H9 (cell line): ENCODE measurements at regions not wholly inside any gene's neighbourhood (a gene's known extent, or its start where the extent isn't known, plus 50 kb on each side); places are given as distances from the start of the nearest gene placed in this dataset.

Experiments used
- DNase-seq: peaks from one replicate; pipeline ENCODE4 v3.0.0-alpha.2; 2017
- H2AFZ ChIP-seq: one replicate; pipeline ENCODE4 v1.6.1; 2013; ENCODE audit warnings: mild to moderate bottlenecking, low read length, control low read depth, moderate library complexity
- H2AK5ac ChIP-seq: 2 replicates; pipeline ENCODE4 v1.6.1; 2013; ENCODE audit warnings: low read length, control low read depth, mixed read lengths; ENCODE audit not compliant: insufficient read length
- H2BK120ac ChIP-seq: one replicate; pipeline ENCODE4 v1.6.1; 2013; ENCODE audit warnings: low read depth, mild to moderate bottlenecking, low read length, control low read depth, inconsistent platforms; ENCODE audit not compliant: poor library complexity, severe bottlenecking
- H2BK12ac ChIP-seq: 2 replicates; pipeline ENCODE4 v1.6.1; 2013; ENCODE audit warnings: low read length, control low read depth, mixed read lengths, low read depth; ENCODE audit not compliant: insufficient read length
- H2BK15ac ChIP-seq: 2 replicates; pipeline ENCODE4 v1.6.1; 2013; ENCODE audit warnings: low read depth, low read length, control low read depth
- H2BK20ac ChIP-seq: one replicate; pipeline ENCODE4 v1.6.1; 2013; ENCODE audit warnings: low read depth, mild to moderate bottlenecking, low read length, control low read depth, inconsistent platforms; ENCODE audit not compliant: poor library complexity, severe bottlenecking
- H2BK5ac ChIP-seq: 2 replicates; pipeline ENCODE4 v1.6.1; 2013; ENCODE audit warnings: low read length, control low read depth, mixed read lengths; ENCODE audit not compliant: insufficient read length
- H3K14ac ChIP-seq: 2 replicates; pipeline ENCODE4 v1.6.1; 2013; ENCODE audit warnings: low read length, control low read depth; ENCODE audit not compliant: insufficient read depth
- H3K18ac ChIP-seq: 2 replicates; pipeline ENCODE4 v1.6.1; 2013; ENCODE audit warnings: low read depth, mild to moderate bottlenecking, mixed read lengths, low read length, control low read depth; ENCODE audit not compliant: insufficient read length
- H3K23ac ChIP-seq: 2 replicates; pipeline ENCODE4 v1.6.1; 2013; ENCODE audit warnings: low read length, control low read depth, mixed read lengths, low read depth; ENCODE audit not compliant: insufficient read length
- H3K23me2 ChIP-seq: 2 replicates; pipeline ENCODE4 v1.6.1; 2013; ENCODE audit warnings: low read depth, mild to moderate bottlenecking, mixed read lengths, low read length, control low read depth; ENCODE audit not compliant: insufficient read length, poor library complexity, severe bottlenecking
- H3K27ac ChIP-seq: 2 replicates; pipeline ENCODE4 v1.5.1; 2013; ENCODE audit warnings: low read length, control low read depth, mixed read lengths, low read depth; ENCODE audit not compliant: insufficient read length
- H3K27me3 ChIP-seq: 2 replicates; pipeline ENCODE4 v1.6.1; 2013; ENCODE audit warnings: low read length, control low read depth, inconsistent platforms; ENCODE audit not compliant: insufficient read depth
- H3K4ac ChIP-seq: 2 replicates; pipeline ENCODE4 v1.6.1; 2013; ENCODE audit warnings: low read depth, mild to moderate bottlenecking, control low read depth, inconsistent platforms, low read length, moderate library complexity
- H3K4me1 ChIP-seq: 2 replicates; pipeline ENCODE4 v1.6.1; 2013; ENCODE audit warnings: low read length, control low read depth, inconsistent platforms; ENCODE audit not compliant: insufficient read depth
- H3K4me2 ChIP-seq: 2 replicates; pipeline ENCODE4 v1.6.1; 2013; ENCODE audit warnings: low read length, control low read depth, mixed read lengths; ENCODE audit not compliant: insufficient read length, insufficient read depth
- H3K56ac ChIP-seq: 2 replicates; pipeline ENCODE4 v1.6.1; 2013; ENCODE audit warnings: low read depth, mild to moderate bottlenecking, mixed read lengths, low read length, control low read depth; ENCODE audit not compliant: insufficient read length
- H3K79me1 ChIP-seq: 2 replicates; pipeline ENCODE4 v1.6.1; 2013; ENCODE audit warnings: low read depth, mild to moderate bottlenecking, moderate library complexity, low read length, control low read depth, inconsistent platforms; ENCODE audit not compliant: insufficient read depth, poor library complexity, severe bottlenecking
- H3K79me2 ChIP-seq: 2 replicates; pipeline ENCODE4 v1.6.1; 2013; ENCODE audit warnings: low read length, control low read depth, inconsistent platforms; ENCODE audit not compliant: insufficient read depth
- H3K9ac ChIP-seq: 2 replicates; pipeline ENCODE4 v1.6.1; 2013; ENCODE audit warnings: low read length, control low read depth, mixed read lengths; ENCODE audit not compliant: insufficient read length; ENCODE audit errors: extremely low read depth
- H3K9me3 ChIP-seq: one replicate; pipeline ENCODE4 v1.6.1; 2013; ENCODE audit warnings: low read depth, low read length, inconsistent platforms; ENCODE audit not compliant: control insufficient read depth
- H3T11ph ChIP-seq: one replicate; pipeline ENCODE4 v1.6.1; 2013; ENCODE audit warnings: mild to moderate bottlenecking, low read length, control low read depth, inconsistent platforms
- H4K20me1 ChIP-seq: one replicate; pipeline ENCODE4 v1.6.1; 2013; ENCODE audit not compliant: control insufficient read depth, insufficient read length, insufficient read depth
- H4K5ac ChIP-seq: 2 replicates; pipeline ENCODE4 v1.6.1; 2013; ENCODE audit warnings: low read depth, mild to moderate bottlenecking, mixed read lengths, low read length, control low read depth; ENCODE audit not compliant: insufficient read length
- H4K8ac ChIP-seq: replicated peaks from 2 replicates; pipeline ENCODE4 v1.6.1; 2013; ENCODE audit warnings: low read length, control low read depth, mixed read lengths, low read depth; ENCODE audit not compliant: insufficient read length
- H4K91ac ChIP-seq: 2 replicates; pipeline ENCODE4 v1.6.1; 2013; ENCODE audit warnings: low read depth, mild to moderate bottlenecking, moderate library complexity, mixed read lengths, low read length, control low read depth; ENCODE audit not compliant: insufficient read length
- H3K27ac Mint-ChIP-seq, 3 experiments: 2 replicates in 2 of 3; 3 replicates in 1 of 3; pipeline ENCODE4 v1.8.0; 2020 to 2021; ENCODE audit warnings: mixed read lengths in 3 of 3, mild to moderate bottlenecking in 1 of 3, moderate library complexity in 1 of 3
- H3K27me3 Mint-ChIP-seq: 2 replicates; pipeline ENCODE4 v1.8.0; 2021; ENCODE audit warnings: low read depth, mild to moderate bottlenecking, moderate library complexity, mixed read lengths
- H3K36me3 Mint-ChIP-seq, 3 experiments: 2 replicates in 2 of 3; 3 replicates in 1 of 3; pipeline ENCODE4 v1.8.0; 2020 to 2021; ENCODE audit warnings: low read depth in 3 of 3, mixed read lengths in 3 of 3; ENCODE audit not compliant: insufficient read depth in 1 of 3
- H3K4me1 Mint-ChIP-seq, 2 experiments: 2 replicates each; pipeline ENCODE4 v1.8.0; 2020; ENCODE audit warnings: mixed read lengths in 2 of 2
- H3K4me3 Mint-ChIP-seq, 2 experiments: 2 replicates in 1 of 2; 3 replicates in 1 of 2; pipeline ENCODE4 v1.8.0; 2020 to 2021; ENCODE audit warnings: mild to moderate bottlenecking in 2 of 2, mixed read lengths in 2 of 2, moderate library complexity in 1 of 2
- H3K9me3 Mint-ChIP-seq, 2 experiments: 2 replicates in 1 of 2; 3 replicates in 1 of 2; pipeline ENCODE4 v1.8.0; 2020; ENCODE audit warnings: mild to moderate bottlenecking in 2 of 2, mixed read lengths in 2 of 2, moderate library complexity in 1 of 2
- WGBS: extraction: QIAGEN DNeasy Blood & Tissue Kit; methylation state at CpG from one replicate; pipeline ENCODE4 v1.1.7; 2013; ENCODE audit warnings: missing lambda C conversion rate, low lambda C conversion rate, mixed read lengths; ENCODE audit not compliant: insufficient read length; ENCODE audit errors: extremely low coverage; 5-methylcytosine and 5-hydroxymethylcytosine counted together
- TF ChIP-seq, protein P1 (sequence below): fragments of 200-600 bp; sonication (generic); conservative IDR thresholded peaks from 3 replicates; pipeline ENCODE4 v1.8.0; 2021; ENCODE audit warnings: antibody characterized with exemption, mild to moderate bottlenecking

DNA sequence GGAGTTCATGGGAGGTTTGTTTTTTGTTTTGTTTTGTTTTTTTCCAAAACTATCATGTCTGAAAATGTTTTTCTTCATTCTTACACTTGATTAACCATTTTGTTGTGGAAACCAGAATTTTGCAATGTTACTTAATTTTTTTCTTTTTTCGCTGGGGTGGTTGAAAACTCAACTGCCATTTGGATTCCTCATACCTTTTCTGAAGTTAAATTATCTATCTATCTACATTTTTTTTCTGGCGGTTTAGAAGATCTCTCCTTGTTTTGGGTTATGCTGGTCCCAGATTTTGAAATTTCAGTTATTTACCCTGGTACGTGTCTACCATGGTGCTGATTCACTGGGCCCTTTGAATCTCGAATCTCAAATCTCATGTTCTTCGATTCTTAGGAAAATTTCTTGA is 316.2 kb upstream of the SMARCA2 start:
- no peaks in the 10 kb centered on the region for H3K79me1 ChIP-seq
- no peak overlapping the region for H2BK12ac ChIP-seq
- H2BK5ac ChIP-seq, result no peak overlapping the region
- no peak overlapping the region for H2AFZ ChIP-seq
- no peak overlapping the region for H3K4me2 ChIP-seq
- no peaks in the 10 kb centered on the region for H3K27me3 ChIP-seq
- H3K9me3 ChIP-seq, result no peaks in the 10 kb centered on the region
- no peaks in the 10 kb centered on the region for H3K23me2 ChIP-seq
- H3K23ac ChIP-seq, result no peak overlapping the region
- H3T11ph ChIP-seq, result no peak overlapping the region
- H3K79me2 ChIP-seq, result no peaks in the 10 kb centered on the region
- no CpG with 5 or more reads among the region's 5 CpGs for WGBS
- no peak overlapping the region for H3K9ac ChIP-seq
- no peak overlapping the region for H4K91ac ChIP-seq
- Mint-ChIP-seq H3K4me1 (no peaks in the 10 kb centered on the region), H3K9me3 (peaks cover 2 to 25% of the 10 kb centered on the region in 2 experiments; a peak in 3 of 5 replicates), H3K4me3 (no peak overlapping the region), H3K27ac (no peak overlapping the region), H3K27me3 (peaks cover 1% of the 10 kb centered on the region), H3K36me3 (no peaks in the 10 kb centered on the region)
- H2BK20ac ChIP-seq, result no peak overlapping the region
- H3K4ac ChIP-seq, result no peak overlapping the region
- TF ChIP-seq, protein P1, sequence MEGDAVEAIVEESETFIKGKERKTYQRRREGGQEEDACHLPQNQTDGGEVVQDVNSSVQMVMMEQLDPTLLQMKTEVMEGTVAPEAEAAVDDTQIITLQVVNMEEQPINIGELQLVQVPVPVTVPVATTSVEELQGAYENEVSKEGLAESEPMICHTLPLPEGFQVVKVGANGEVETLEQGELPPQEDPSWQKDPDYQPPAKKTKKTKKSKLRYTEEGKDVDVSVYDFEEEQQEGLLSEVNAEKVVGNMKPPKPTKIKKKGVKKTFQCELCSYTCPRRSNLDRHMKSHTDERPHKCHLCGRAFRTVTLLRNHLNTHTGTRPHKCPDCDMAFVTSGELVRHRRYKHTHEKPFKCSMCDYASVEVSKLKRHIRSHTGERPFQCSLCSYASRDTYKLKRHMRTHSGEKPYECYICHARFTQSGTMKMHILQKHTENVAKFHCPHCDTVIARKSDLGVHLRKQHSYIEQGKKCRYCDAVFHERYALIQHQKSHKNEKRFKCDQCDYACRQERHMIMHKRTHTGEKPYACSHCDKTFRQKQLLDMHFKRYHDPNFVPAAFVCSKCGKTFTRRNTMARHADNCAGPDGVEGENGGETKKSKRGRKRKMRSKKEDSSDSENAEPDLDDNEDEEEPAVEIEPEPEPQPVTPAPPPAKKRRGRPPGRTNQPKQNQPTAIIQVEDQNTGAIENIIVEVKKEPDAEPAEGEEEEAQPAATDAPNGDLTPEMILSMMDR, result no peak
- no peak for DNase-seq
- no peaks in the 10 kb centered on the region for H3K4me1 ChIP-seq
- H4K20me1 ChIP-seq, result no peaks in the 10 kb centered on the region
- H3K56ac ChIP-seq, result no peak overlapping the region
- no peak overlapping the region for H3K14ac ChIP-seq
- no peak overlapping the region for H3K18ac ChIP-seq
- H3K27ac ChIP-seq, result no peak overlapping the region
- H2BK15ac ChIP-seq, result no peak overlapping the region
- H4K8ac ChIP-seq, result no peak overlapping the region
- no peak overlapping the region for H2AK5ac ChIP-seq
- no peak overlapping the region for H2BK120ac ChIP-seq
- H4K5ac ChIP-seq, result no peak overlapping the region
